ENCODE measurements at regions not wholly inside any gene's neighbourhood (a gene's known extent, or its start where the extent isn't known, plus 50 kb on each side); places are given as distances from the start of the nearest gene placed in this dataset.
"Not testable (repeated sequence)": the region's sequence is repeated elsewhere in the genome, so short reads cannot be mapped to it uniquely, and the experiment has no call there.

DNA sequence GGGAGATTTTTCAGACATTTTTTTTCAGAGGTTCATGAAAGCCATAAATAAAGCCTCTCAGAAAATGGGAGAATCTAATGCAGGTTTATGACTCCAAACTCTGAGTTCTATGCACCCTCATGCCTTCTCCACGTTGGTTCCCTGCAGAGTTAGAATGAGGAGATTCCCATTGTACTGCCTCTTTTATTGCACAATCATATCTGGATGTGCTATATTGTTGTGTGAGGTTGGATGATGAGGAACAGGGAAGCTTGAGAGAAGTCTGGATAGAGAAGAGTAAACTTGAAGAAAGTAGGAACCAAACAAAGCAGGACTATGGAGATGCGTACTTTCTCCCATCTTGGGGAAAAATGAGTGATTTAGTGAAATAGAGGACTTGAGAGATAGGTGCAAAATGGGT, 178.8 kb downstream of the PDCD6IP start:
- no peak for ATAC-seq (ENCODE audit: low FRiP score)
- DNase-seq (ENCODE audit: low spot score), result no peak
- TF ChIP-seq, protein P1, sequence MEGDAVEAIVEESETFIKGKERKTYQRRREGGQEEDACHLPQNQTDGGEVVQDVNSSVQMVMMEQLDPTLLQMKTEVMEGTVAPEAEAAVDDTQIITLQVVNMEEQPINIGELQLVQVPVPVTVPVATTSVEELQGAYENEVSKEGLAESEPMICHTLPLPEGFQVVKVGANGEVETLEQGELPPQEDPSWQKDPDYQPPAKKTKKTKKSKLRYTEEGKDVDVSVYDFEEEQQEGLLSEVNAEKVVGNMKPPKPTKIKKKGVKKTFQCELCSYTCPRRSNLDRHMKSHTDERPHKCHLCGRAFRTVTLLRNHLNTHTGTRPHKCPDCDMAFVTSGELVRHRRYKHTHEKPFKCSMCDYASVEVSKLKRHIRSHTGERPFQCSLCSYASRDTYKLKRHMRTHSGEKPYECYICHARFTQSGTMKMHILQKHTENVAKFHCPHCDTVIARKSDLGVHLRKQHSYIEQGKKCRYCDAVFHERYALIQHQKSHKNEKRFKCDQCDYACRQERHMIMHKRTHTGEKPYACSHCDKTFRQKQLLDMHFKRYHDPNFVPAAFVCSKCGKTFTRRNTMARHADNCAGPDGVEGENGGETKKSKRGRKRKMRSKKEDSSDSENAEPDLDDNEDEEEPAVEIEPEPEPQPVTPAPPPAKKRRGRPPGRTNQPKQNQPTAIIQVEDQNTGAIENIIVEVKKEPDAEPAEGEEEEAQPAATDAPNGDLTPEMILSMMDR (IDR thresholded peaks at IDR 0.05), result no peak

DNA sequence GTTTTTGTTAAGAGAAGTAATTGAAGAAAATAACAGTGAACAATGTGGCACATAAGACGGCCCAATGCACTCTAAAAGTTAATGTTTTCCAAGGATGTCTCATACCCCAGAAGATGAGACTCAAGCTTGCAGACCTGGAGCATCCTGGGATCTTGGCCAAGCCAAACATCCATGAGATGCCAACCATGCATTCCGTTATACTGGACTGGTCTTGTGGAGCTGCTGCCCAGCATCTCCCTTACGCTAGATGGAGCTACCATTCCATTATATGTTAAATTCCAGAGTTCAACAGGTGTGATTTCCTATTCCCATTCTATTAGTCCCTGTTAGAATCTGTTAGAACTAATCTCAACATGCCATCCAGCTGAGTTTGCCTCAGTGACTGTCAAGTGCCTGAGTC, 181.8 kb downstream of the PDCD6IP start:
- TF ChIP-seq, protein P1 (IDR thresholded peaks at IDR 0.05), result no peak
- ATAC-seq (ENCODE audit: low FRiP score), result no peak

DNA sequence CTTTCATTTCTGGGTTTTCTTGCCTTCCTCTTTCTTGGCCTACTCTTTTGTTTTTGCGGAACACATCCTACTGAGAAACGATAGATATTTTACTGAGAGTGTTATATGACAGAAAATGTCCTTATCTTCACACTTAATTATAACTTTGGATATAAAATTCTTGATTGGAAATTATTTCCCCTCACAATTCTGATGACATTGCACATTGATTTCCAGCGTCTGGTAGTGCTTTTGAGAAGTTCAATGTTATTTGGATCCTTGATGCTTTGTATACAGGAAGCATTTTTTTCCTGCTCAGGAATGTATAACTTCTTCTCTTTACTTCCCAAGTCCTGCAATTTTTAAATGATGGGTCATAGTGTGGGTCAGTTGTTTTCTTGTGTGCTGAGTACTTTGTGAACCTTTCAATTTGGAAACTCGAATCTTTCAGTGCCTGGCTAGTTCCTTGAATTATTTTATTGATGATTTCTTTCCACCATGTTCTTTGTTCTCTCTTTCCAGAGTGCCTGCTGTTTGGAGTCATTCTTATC, 183.9 kb downstream of the PDCD6IP start:
- TF ChIP-seq, protein P1 (IDR thresholded peaks at IDR 0.05), result no peak
- no peak for ATAC-seq (ENCODE audit: low FRiP score)
- no peak for DNase-seq (ENCODE audit: low spot score)

More for the DNA sequence above, 181.8 kb downstream of the PDCD6IP start:
- DNase-seq (ENCODE audit: low spot score), result no peak

DNA sequence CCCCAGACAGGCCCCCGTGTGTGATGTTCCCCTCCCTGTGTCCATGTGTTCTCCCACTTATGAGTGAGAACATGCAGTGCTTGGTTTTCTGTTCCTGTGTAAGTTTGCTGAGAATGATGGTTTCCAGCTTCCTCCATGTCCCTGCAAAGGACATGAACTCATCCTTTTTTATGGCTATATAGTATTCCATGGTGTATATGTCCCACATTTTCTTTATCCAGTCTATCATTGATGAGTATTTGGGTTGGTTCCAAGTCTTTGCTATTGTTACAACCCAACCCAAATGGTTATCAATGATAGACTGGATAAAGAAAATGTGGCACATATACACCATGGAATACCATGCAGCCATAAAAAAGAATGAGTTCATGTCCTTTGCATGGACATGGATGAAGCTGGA, 184.5 kb downstream of the PDCD6IP start:
- ATAC-seq (ENCODE audit: low FRiP score); DNase-seq (ENCODE audit: low spot score): not testable (repeated sequence)

DNA sequence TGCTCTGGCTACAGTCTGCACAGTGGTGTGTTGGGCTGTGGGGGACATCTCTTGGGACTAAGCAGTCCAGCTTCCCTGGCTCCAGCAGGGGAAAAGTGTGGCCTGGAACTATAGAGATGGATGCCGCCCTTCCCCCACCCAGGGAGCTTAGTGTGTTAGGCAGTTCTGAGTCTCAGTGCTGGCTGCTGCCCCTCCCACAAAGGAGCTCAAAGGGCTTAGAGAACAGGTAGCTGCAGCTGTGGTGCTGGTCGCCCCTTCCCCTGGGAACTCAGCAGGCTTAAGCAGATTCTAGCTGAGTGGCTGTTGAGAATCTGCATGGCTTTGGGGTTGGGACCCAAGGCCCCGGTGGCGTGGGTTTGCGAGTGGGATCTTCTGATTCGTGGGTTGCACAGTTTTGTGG, 190.8 kb downstream of the PDCD6IP start:
- DNase-seq (ENCODE audit: low spot score), result no peak
- TF ChIP-seq, protein P1 (IDR thresholded peaks at IDR 0.05), result no peak
- ATAC-seq (ENCODE audit: low FRiP score), result no peak

DNA sequence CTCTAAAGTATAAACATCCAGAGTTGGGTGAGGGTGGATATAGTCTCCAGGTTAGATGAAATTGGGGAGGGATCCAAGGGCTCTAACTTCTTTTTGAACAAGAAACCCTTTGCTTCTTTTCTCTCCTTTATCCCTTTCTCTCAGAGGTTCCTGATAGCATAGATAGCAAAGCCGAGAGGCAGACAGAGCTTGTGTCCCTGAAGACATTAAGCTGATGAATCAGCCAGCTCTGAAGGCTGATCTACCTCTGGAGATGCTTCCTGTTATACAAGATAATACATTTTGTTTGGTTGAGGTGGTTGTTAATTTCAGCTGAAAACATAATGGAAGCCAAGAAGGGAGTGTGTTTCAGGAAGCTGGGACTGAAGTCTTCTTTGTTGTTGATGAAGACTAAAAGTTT, 193.2 kb downstream of the PDCD6IP start:
- ATAC-seq (ENCODE audit: low FRiP score), result no peak
- DNase-seq (ENCODE audit: low spot score), result no peak
- TF ChIP-seq, protein P1 (IDR thresholded peaks at IDR 0.05), result no peak

DNA sequence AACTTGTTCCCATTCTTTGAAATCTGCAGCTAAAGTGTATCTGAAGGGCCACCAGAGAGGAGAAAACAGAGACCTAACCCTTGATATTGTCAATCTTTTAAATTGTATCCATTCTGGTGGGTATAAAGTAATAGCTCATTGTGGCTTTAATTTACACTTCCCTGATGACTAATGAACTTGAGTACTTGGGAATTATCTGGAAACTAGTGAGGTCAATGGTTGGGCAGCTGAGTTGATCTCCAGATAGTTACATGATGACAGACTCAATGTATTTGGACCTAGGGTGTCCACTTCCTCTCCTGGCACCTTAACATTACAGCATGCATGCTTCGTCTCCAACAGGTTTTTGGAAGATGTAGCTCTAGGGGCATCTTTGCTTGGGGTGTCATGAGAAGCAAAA, 195.2 kb downstream of the PDCD6IP start:
- ATAC-seq (ENCODE audit: low FRiP score) (no peak), DNase-seq (ENCODE audit: low spot score) (no peak)
- TF ChIP-seq, protein P1 (IDR thresholded peaks at IDR 0.05), result no peak

DNA sequence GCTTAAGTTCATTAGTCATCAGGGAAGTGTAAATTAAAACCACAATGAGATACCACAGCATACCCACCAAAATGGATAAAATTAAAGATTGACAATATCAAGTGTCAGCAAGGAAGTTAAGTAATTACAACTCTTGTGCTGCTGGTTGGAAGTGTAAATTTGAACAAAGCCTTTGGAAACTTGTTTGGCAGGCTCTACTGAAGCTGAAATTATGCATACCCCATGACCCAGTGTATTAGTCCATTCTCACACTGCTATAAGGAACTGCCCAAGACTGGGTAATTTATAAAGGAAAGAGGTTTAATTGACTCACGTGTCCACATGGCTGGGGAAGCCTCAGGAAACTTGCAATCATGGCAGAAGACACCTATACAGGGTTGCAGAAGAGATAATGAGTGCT, 196.1 kb downstream of the PDCD6IP start:
- TF ChIP-seq, protein P1 (IDR thresholded peaks at IDR 0.05), result no peak
- ATAC-seq (ENCODE audit: low FRiP score), result no peak
- DNase-seq (ENCODE audit: low spot score), result no peak

Measured in omental fat pad (tissue), 3 donors.